H1 (cell line): ENCODE measurements at regions not wholly inside any gene's neighbourhood (a gene's known extent, or its start where the extent isn't known, plus 50 kb on each side); places are given as distances from the start of the nearest gene placed in this dataset.

Source experiments
- CTCF ChIA-PET: fragments of 300-600 bp; sonication (Branson Sonifier 250); formaldehyde crosslinking; loops from one replicate; lab custom pipeline; 2021; ENCODE audit not compliant: partially characterized antibody; lab: Charles Lee
- POLR2A ChIA-PET: fragments of 300-600 bp; sonication (Branson Sonifier 250); formaldehyde crosslinking; loops from one replicate; lab custom pipeline; 2021; ENCODE audit warnings: inconsistent platforms; ENCODE audit not compliant: partially characterized antibody; lab: Charles Lee
- DNase-seq, 2 experiments: peaks; one replicate each; pipeline versions ENCODE4 v3.0.0 to v3.0.0-alpha.2; 2010 to 2022; ENCODE audit warnings: low spot score in 2 of 2, low read depth in 1 of 2, mixed read lengths in 1 of 2
- FAIRE-seq: peaks from 2 replicates; lab custom pipeline; 2011; peaks lifted over from hg19 to GRCh38; lab: Jason Lieb, UNC
- H2AFZ ChIP-seq: 2 replicates; pipeline ENCODE4 v1.8.1; 2012; ENCODE audit warnings: low read length, inconsistent platforms
- H2AK5ac ChIP-seq: 2 replicates; pipeline ENCODE4 v1.6.1; 2013; ENCODE audit warnings: low read depth, low read length
- H2BK120ac ChIP-seq: replicated peaks from 2 replicates; pipeline ENCODE3; 2013; ENCODE audit warnings: low read depth, low read length, inconsistent platforms
- H2BK12ac ChIP-seq: 2 replicates; pipeline ENCODE4 v1.6.1; 2013; ENCODE audit warnings: low read depth, low read length
- H2BK15ac ChIP-seq: 2 replicates; pipeline ENCODE4 v1.6.1; 2013; ENCODE audit warnings: low read length
- H2BK20ac ChIP-seq: 2 replicates; pipeline ENCODE4 v1.6.1; 2013; ENCODE audit warnings: low read length
- H2BK5ac ChIP-seq: 2 replicates; pipeline ENCODE4 v1.6.1; 2013; ENCODE audit warnings: low read depth, low read length
- H3K14ac ChIP-seq: 2 replicates; pipeline ENCODE4 v1.6.1; 2013; ENCODE audit warnings: inconsistent platforms; ENCODE audit not compliant: insufficient read length
- H3K18ac ChIP-seq: 2 replicates; pipeline ENCODE4 v1.6.1; 2013; ENCODE audit warnings: low read length; ENCODE audit errors: extremely low read depth
- H3K23ac ChIP-seq: 2 replicates; pipeline ENCODE4 v1.6.1; 2013; ENCODE audit warnings: inconsistent platforms; ENCODE audit not compliant: insufficient read length
- H3K23me2 ChIP-seq: 2 replicates; pipeline ENCODE4 v1.6.1; 2013; ENCODE audit warnings: low read depth, low read length
- H3K27ac ChIP-seq: 2 replicates; pipeline ENCODE4 v1.6.1; 2011; ENCODE audit warnings: low read depth, low read length, inconsistent platforms
- H3K27me3 ChIP-seq, 4 experiments: replicated peaks in 1 of 4; 1 replicate in 1 of 4; 2 replicates in 3 of 4; pipeline versions ENCODE4 v1.6.1 to v1.8.1; 2011 to 2013; ENCODE audit warnings: low read length in 3 of 4, mild to moderate bottlenecking in 3 of 4, inconsistent platforms in 2 of 4, mixed read lengths in 2 of 4, moderate library complexity in 1 of 4; ENCODE audit not compliant: control insufficient read depth in 3 of 4, insufficient read depth in 3 of 4; ENCODE audit errors: extremely low read depth in 1 of 4
- H3K36me3 ChIP-seq, 4 experiments: 2 replicates each; pipeline versions ENCODE4 v1.6.1 to v1.8.1; 2011 to 2013; ENCODE audit warnings: mild to moderate bottlenecking in 4 of 4, low read length in 3 of 4, moderate library complexity in 2 of 4, control low read depth in 1 of 4, inconsistent platforms in 1 of 4; ENCODE audit not compliant: insufficient read depth in 4 of 4, control insufficient read depth in 2 of 4
- H3K4ac ChIP-seq: replicated peaks from 2 replicates; pipeline ENCODE3; 2013; ENCODE audit warnings: low read length, low read depth, mixed read lengths, inconsistent platforms; ENCODE audit not compliant: insufficient read length
- H3K4me1 ChIP-seq, 4 experiments: replicated peaks in 1 of 4; 1 replicate in 1 of 4; 2 replicates in 3 of 4; pipeline versions ENCODE4 v1.6.1 to v1.8.1; 2011 to 2013; ENCODE audit warnings: low read length in 3 of 4, inconsistent platforms in 2 of 4, mixed read lengths in 1 of 4; ENCODE audit not compliant: insufficient read depth in 4 of 4, control insufficient read depth in 3 of 4
- H3K4me2 ChIP-seq, 2 experiments: 2 replicates each; pipeline versions ENCODE4 v1.6.1 to v1.8.1; 2011 to 2013; ENCODE audit warnings: low read depth in 2 of 2, low read length in 2 of 2, control low read depth in 1 of 2, inconsistent platforms in 1 of 2, mild to moderate bottlenecking in 1 of 2; ENCODE audit not compliant: insufficient read depth in 1 of 2
- H3K4me3 ChIP-seq, 4 experiments: fragments of 200-600, 300-600 bp in 1 of 4; sonication (generic), shearing (Covaris generic), sonication (Bioruptor Twin) in 1 of 4; 2 replicates each; pipeline versions ENCODE4 v1.5.1 to v1.8.1; 2011 to 2016; ENCODE audit warnings: low read length in 4 of 4, low read depth in 3 of 4, control low read depth in 2 of 4, inconsistent platforms in 2 of 4, mild to moderate bottlenecking in 2 of 4, mixed read lengths in 1 of 4, moderate library complexity in 1 of 4; ENCODE audit not compliant: insufficient read depth in 2 of 4; ENCODE audit errors: extremely low read depth in 1 of 4
- H3K56ac ChIP-seq: replicated peaks from 2 replicates; pipeline ENCODE3; 2013; ENCODE audit warnings: low read depth, mild to moderate bottlenecking, mixed read lengths, low read length, inconsistent platforms; ENCODE audit not compliant: insufficient read length
- H3K79me1 ChIP-seq: 2 replicates; pipeline ENCODE4 v1.6.1; 2013; ENCODE audit warnings: low read depth, low read length, control low read depth
- H3K79me2 ChIP-seq, 2 experiments: 2 replicates each; pipeline versions ENCODE4 v1.6.1 to v1.8.1; 2012 to 2013; ENCODE audit warnings: low read length in 2 of 2, mild to moderate bottlenecking in 2 of 2, inconsistent platforms in 1 of 2; ENCODE audit not compliant: insufficient read depth in 2 of 2, control insufficient read depth in 1 of 2
- H3K9ac ChIP-seq, 4 experiments: replicated peaks in 1 of 4; 1 replicate in 1 of 4; 2 replicates in 3 of 4; pipeline versions ENCODE4 v1.6.1 to v1.8.1; 2011 to 2013; ENCODE audit warnings: low read depth in 3 of 4, low read length in 3 of 4, control low read depth in 2 of 4, mild to moderate bottlenecking in 2 of 4, moderate library complexity in 2 of 4, inconsistent platforms in 1 of 4; ENCODE audit errors: extremely low read depth in 1 of 4
- H3K9me3 ChIP-seq, 2 experiments: 2 replicates each; pipeline versions ENCODE4 v1.6.1 to v1.8.1; 2012 to 2013; ENCODE audit warnings: mild to moderate bottlenecking in 2 of 2, moderate library complexity in 2 of 2, control low read depth in 1 of 2, inconsistent platforms in 1 of 2, low read depth in 1 of 2, low read length in 1 of 2, mixed read lengths in 1 of 2; ENCODE audit not compliant: insufficient read depth in 2 of 2
- H4K20me1 ChIP-seq, 2 experiments: replicated peaks in 1 of 2; 2 replicates each; pipeline versions ENCODE3 to v1.8.1; 2011 to 2013; ENCODE audit warnings: inconsistent platforms in 2 of 2, low read length in 2 of 2, mild to moderate bottlenecking in 1 of 2; ENCODE audit not compliant: insufficient read depth in 2 of 2, control insufficient read depth in 1 of 2
- H4K5ac ChIP-seq: 2 replicates; pipeline ENCODE4 v1.6.1; 2013; ENCODE audit warnings: low read length, low read depth, mixed read lengths, inconsistent platforms; ENCODE audit not compliant: insufficient read length
- H4K8ac ChIP-seq: 2 replicates; pipeline ENCODE4 v1.8.0; 2013; ENCODE audit warnings: mild to moderate bottlenecking, moderate library complexity, low read length, inconsistent platforms; ENCODE audit not compliant: insufficient read depth; ENCODE audit errors: extremely low read depth
- H4K91ac ChIP-seq: replicated peaks from 2 replicates; pipeline ENCODE3; 2013; ENCODE audit warnings: low read length, mixed read lengths, inconsistent platforms; ENCODE audit not compliant: insufficient read length
- FOSL1 ChIP-seq: IDR thresholded peaks from 2 replicates; pipeline ENCODE4 v1.6.1; 2011; ENCODE audit warnings: mild to moderate bottlenecking, low read depth, low read length, moderate library complexity; ENCODE audit not compliant: insufficient read depth
- SP2 ChIP-seq: IDR thresholded peaks from 2 replicates; pipeline ENCODE4 v1.6.1; 2012; ENCODE audit warnings: mild to moderate bottlenecking, low read length, inconsistent platforms
- SP4 ChIP-seq: IDR thresholded peaks from 2 replicates; pipeline ENCODE4 v1.6.1; 2012; ENCODE audit warnings: low read length, inconsistent platforms
- TF ChIP-seq, protein P1 (sequence below): IDR thresholded peaks from 2 replicates; pipeline ENCODE4 v1.6.1; 2011; ENCODE audit warnings: low read length, improper control_type of control experiment

DNA sequence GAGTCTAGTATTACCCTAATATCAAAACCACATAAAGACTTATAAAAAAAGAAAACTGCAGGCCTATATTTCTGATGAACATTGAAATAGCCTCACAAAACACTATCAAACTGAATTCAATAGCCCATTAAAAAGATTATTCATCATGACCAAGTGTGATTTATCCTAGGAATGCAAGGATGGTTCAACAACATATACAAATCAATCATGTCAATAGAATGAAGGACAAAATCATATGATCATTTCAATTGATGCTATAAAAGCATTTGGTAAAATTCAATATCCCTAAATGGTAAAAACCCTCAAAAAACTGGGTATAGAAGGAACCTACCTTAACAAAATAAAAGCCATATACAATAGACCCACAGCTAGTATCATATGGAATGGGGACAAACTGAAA, 797.9 kb upstream of the INTU start:
- no peak overlapping the region for H4K91ac ChIP-seq
- H3K79me1 ChIP-seq, result no peaks in the 10 kb centered on the region
- no peak overlapping the region for H2BK120ac ChIP-seq
- H4K20me1 ChIP-seq, result no peaks in the 10 kb centered on the region
- no peaks in the 10 kb centered on the region for H3K9me3 ChIP-seq
- H2BK20ac ChIP-seq, result no peak overlapping the region
- no peak overlapping the region for H3K27ac ChIP-seq
- H2BK12ac ChIP-seq, result no peak overlapping the region
- FAIRE-seq (no peak), DNase-seq (no peak)
- H3K14ac ChIP-seq, result no peak overlapping the region
- CTCF ChIA-PET, result no interaction called here
- H3K4me2 ChIP-seq, result no peak overlapping the region
- no peak overlapping the region for H3K4me3 ChIP-seq
- no peaks in the 10 kb centered on the region for H3K4me1 ChIP-seq
- H3K23ac ChIP-seq, result no peak overlapping the region
- no peak overlapping the region for H2AK5ac ChIP-seq
- H3K27me3 ChIP-seq, result no peaks in the 10 kb centered on the region
- H4K8ac ChIP-seq, result no peak overlapping the region
- H4K5ac ChIP-seq, result no peak overlapping the region
- H2AFZ ChIP-seq, result no peak overlapping the region
- no peak overlapping the region for H3K56ac ChIP-seq
- no peaks in the 10 kb centered on the region for H3K36me3 ChIP-seq
- TF ChIP-seq, protein P1, sequence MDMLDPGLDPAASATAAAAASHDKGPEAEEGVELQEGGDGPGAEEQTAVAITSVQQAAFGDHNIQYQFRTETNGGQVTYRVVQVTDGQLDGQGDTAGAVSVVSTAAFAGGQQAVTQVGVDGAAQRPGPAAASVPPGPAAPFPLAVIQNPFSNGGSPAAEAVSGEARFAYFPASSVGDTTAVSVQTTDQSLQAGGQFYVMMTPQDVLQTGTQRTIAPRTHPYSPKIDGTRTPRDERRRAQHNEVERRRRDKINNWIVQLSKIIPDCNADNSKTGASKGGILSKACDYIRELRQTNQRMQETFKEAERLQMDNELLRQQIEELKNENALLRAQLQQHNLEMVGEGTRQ, result no peak
- TF ChIP-seq SP4 (no peak), SP2 (no peak), FOSL1 (no peak)
- TF ChIP-seq, all 59 proteins: peak for 0
- Histone ChIP-seq H2BK15ac (no peak overlapping the region), H2BK5ac (no peak overlapping the region), H3K9ac (no peak overlapping the region), H3K18ac (no peak overlapping the region), H3K79me2 (no peaks in the 10 kb centered on the region), H3K23me2 (no peaks in the 10 kb centered on the region), H3K4ac (no peak overlapping the region)
- POLR2A ChIA-PET, result no interaction called here
